ENCODE measurements at regions not wholly inside any gene's neighbourhood (a gene's known extent, or its start where the extent isn't known, plus 50 kb on each side); places are given as distances from the start of the nearest gene placed in this dataset.

GRCh38 chr6:140046016-140046632 lies 671.7 kb upstream of the CITED2 start:
- H3K27ac ChIP-seq, result no peak overlapping the region
- no peak for TF ChIP-seq ZFX (IDR thresholded peaks at IDR 0.05; ENCODE audit: borderline replicate concordance)
- no peak for TF ChIP-seq CTCF (IDR thresholded peaks at IDR 0.05)

GRCh38 chr6:140045116-140045515 lies 670.7 kb upstream of the CITED2 start:
- no peak overlapping the region for H3K27ac ChIP-seq
- no peak for TF ChIP-seq ZFX (IDR thresholded peaks at IDR 0.05; ENCODE audit: borderline replicate concordance)
- no peak for TF ChIP-seq CTCF (IDR thresholded peaks at IDR 0.05)

GRCh38 chr6:140044626-140045025 lies 670.2 kb upstream of the CITED2 start:
- H3K27ac ChIP-seq, result no peak overlapping the region
- TF ChIP-seq ZFX (IDR thresholded peaks at IDR 0.05; ENCODE audit: borderline replicate concordance) (no peak), CTCF (IDR thresholded peaks at IDR 0.05) (no peak)

GRCh38 chr6:140043762-140044378 lies 669.4 kb upstream of the CITED2 start:
- TF ChIP-seq CTCF (IDR thresholded peaks at IDR 0.05) (no peak), ZFX (IDR thresholded peaks at IDR 0.05; ENCODE audit: borderline replicate concordance) (no peak)

GRCh38 chr6:140043357-140043756 lies 668.9 kb upstream of the CITED2 start:
- TF ChIP-seq CTCF (IDR thresholded peaks at IDR 0.05), result no peak
- no peak for TF ChIP-seq ZFX (IDR thresholded peaks at IDR 0.05; ENCODE audit: borderline replicate concordance)

More at GRCh38 chr6:140043762-140044378, 669.4 kb upstream of the CITED2 start:
- no peak overlapping the region for H3K27ac ChIP-seq

GRCh38 chr6:140041571-140042332 lies 667.3 kb upstream of the CITED2 start:
- no peak for TF ChIP-seq CTCF (IDR thresholded peaks at IDR 0.05)
- TF ChIP-seq ZFX (IDR thresholded peaks at IDR 0.05; ENCODE audit: borderline replicate concordance), result no peak

More at GRCh38 chr6:140043357-140043756, 668.9 kb upstream of the CITED2 start:
- H3K27ac ChIP-seq, result no peak overlapping the region

GRCh38 chr6:140041056-140041455 lies 666.6 kb upstream of the CITED2 start:
- H3K27ac ChIP-seq, result no peak overlapping the region
- TF ChIP-seq ZFX (IDR thresholded peaks at IDR 0.05; ENCODE audit: borderline replicate concordance), result no peak
- TF ChIP-seq CTCF (IDR thresholded peaks at IDR 0.05), result no peak

More at GRCh38 chr6:140041571-140042332, 667.3 kb upstream of the CITED2 start:
- peak overlapping the region; percentile 10; the same call in 1 of the 2 replicates for H3K27ac ChIP-seq
